Dedifferentiated amniotic fluid mesenchymal stem cell (primary cell): ENCODE measurements at regions not wholly inside any gene's neighbourhood (a gene's known extent, or its start where the extent isn't known, plus 50 kb on each side); places are given as distances from the start of the nearest gene placed in this dataset.
"Not testable (repeated sequence)": the region's sequence is repeated elsewhere in the genome, so short reads cannot be mapped to it uniquely, and the experiment has no call there.

Experiments
- DNase-seq: peaks from one replicate; pipeline ENCODE4 v3.0.0-alpha.2; 2016; ENCODE audit errors: extremely low spot score

DNA sequence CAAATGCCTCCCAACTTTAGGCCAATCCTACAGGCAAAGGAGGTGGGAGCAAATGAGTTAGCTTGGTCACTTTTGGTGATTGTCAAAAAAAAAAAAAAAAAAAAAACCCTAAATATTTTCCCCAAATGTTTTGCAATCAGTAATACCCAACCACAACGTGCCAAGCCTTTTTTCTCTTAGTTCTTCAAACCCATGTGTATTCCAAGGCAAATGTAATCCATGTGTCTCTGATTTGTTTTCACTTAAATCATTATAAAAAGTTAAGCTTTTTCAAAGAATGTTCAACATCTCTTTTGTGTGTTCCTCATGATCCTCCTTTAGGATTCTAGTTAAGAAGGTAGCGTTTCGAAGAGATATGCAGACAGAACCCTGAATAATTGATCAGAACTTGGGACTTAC is 328.4 kb downstream of the PAPSS1 start:
- DNase-seq: peak; percentile 45

DNA sequence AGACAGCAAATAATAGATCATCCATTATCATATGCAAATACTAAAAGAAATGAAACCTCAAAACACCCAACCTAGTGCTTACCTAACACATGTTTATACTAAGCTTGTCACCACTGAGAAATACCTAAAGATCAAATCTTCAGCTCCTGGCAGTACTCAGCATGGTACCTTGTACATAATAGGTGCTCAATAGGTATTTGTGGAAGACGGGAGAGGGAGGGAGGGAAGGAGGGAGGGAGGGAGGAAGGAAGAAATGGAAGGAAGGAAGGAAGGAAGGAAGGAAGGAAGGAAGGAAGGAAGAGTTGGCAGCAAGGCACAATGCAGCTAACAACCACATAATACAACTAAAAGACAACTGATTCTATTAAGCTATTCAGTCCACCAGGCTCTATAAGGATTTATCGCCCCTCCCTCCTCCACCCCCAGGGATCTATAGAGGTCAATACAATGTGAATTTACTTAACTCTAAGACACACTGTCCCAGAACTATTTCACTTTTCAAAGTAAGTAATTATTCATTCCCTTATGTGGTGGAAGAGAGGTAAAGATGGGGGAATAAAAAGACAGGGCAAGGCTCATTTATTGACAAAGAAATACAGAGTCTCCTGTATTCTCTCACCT is 328.9 kb downstream of the PAPSS1 start:
- no peak for DNase-seq

DNA sequence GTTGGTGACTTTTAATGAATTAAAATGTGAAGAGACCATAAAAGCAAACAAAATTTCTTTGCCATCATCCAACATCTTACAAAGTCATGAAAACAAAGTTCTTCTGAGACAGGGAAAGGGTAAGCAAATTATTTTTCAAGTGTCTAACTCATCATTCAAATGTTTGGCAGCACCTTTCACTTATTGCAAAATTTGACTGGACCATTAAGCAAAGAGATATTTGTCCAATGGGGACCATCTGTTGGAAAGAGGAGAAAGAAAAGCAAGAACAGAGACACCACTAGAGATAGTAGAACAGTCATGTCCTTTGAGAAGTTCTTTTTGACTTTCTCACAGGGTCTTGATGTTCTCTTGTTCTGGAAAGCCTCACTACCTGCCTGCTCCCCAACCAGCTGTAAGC is 330.1 kb downstream of the PAPSS1 start:
- no peak for DNase-seq

DNA sequence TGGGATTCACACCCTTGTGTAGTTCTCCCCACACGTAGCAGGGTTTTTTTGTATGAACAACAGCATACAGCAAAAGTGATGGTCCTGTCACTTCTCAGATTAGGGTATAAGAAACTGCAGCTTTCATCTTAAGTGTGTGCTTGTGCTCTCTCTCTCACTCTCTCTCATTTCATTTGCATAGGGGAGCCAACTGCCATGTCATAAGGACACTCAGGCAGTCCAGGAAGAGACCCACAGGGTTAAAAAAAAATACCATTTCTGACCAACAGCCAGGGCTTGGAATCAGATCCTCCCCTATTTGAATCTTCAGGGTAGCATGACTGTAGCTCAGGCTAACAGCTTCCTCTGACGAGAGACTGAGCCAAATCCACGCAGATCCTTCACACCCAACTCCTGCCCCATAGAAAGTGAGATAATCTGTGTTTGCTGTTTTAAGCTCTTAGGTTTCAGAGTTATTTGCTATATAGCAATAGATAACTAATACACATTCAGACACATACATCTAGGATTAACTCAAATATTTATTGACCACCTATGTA is 331.2 kb downstream of the PAPSS1 start:
- no peak for DNase-seq

DNA sequence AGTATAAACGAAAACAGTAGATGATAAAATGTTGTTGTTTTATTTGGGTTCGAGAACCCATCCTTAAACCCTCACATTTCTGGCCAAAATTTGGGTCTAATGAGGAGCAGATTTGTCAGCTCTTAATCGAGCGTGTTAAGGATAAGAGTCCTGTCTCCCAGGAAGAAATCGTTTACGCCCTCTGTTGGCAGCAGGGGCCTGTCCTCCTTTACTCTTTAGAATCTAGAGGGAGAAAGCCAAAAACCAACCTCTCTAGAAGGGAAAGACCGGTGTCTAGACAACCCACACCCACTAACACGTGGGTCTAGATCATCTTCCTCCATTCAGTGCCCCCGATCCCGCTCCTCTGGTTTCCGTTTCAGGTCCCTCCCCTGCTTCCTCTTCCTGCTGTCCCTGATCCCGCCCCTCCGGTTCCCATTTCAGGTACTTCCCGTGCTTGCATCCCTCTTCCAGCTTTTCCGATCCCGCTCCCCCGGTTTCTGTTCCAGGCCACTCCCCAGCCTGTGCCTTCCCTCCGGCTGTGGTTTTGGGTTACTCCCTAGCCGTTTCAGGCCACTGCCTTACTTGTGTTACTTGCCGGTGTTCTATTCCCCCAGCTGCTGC is 339.1 kb downstream of the PAPSS1 start:
- DNase-seq: no peak

DNA sequence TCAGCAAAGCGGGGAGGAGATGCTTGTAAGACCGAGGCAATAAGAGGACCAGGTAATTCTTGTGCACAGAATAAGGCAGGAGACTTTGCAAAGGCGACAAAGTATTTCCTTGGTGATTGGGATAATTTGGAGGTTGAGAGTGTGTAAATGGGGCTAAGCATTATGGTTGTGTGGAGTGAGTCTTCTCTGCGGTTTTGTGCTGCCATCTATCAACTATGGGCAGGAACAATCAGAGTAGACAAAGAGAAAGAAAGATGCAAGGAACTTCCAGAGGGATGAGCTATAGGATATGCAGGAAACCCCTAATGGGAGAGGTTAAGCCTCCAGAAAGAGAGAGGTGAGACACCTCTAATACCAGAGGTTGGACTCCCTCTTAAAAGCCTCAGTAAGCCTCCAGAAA is 339.8 kb downstream of the PAPSS1 start:
- DNase-seq: no peak

DNA sequence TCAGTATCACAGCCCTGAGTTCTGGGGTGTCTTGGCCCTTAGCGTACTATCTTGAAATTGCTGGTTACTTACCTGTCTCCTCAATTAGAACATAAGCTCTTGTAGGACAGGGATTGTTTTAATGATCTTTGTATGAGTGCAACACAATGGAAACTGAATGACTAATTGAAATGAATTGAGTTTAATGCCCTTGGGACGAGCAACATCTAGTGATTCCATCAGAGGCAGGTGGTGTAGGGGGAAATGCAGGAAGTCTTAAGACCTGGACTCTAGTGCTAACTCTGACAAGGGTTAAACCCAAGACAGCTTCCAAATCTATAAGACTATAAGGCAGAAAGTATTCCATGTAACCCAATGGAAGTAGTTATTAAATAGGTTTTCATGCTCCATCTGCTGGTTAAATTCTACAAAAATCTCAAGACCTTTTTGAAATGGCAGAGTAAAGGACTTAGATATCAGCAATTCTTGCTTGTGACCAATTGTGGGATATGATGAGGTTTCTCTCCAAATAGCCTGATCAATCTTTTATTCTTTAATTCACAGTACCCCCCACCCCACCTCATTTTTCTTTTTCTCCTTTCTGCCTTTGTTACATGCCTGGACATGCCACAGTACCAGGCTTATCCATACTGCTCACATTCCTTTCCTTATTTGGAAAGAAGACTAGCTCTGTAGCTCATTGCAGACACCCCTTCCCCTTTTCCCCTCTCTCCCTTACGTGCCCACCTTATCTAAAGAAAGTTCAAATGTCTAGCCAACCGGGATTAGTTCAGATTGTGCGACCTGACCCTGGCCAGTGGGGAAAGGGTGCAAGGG is 340.8 kb downstream of the PAPSS1 start:
- DNase-seq: peak; percentile 60

DNA sequence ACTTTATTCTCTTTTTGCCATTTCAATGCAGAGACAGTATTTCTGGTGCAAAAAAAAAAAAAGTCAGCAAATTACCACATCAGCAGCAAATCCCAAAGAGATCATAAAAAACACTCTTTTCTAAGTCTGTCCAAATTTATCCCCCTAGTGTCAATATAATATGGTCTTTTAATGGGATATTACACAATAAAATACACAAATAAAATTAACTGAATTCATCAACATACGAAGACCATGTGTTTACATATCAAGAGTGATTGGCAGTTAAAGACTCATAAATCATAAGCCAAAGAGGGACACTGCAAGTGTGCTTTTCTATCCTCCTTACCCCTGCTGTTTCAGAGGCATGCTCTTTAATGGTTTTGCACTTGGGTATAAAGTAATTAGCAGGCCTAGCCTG is 340.2 kb upstream of the DKK2 start:
- DNase-seq: no peak

DNA sequence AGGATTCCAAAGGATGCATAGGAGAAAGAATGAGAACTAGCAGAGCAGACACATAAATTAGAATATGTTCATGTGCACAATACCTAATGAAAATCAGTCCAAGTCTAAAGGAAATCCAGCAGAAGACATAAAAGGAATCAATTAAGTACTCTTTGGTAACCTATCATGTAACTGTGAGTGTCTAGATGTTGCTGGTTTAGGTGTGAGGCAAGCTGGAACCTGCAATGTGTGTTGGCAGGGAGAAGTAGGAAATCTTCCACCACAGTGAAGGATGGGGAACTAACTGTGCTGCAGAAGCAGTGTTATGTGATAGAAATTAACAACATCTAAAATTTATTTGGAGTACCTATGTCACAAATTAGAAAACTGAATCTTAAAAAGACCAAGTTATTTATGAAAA is 330.8 kb upstream of the DKK2 start:
- DNase-seq: no peak

DNA sequence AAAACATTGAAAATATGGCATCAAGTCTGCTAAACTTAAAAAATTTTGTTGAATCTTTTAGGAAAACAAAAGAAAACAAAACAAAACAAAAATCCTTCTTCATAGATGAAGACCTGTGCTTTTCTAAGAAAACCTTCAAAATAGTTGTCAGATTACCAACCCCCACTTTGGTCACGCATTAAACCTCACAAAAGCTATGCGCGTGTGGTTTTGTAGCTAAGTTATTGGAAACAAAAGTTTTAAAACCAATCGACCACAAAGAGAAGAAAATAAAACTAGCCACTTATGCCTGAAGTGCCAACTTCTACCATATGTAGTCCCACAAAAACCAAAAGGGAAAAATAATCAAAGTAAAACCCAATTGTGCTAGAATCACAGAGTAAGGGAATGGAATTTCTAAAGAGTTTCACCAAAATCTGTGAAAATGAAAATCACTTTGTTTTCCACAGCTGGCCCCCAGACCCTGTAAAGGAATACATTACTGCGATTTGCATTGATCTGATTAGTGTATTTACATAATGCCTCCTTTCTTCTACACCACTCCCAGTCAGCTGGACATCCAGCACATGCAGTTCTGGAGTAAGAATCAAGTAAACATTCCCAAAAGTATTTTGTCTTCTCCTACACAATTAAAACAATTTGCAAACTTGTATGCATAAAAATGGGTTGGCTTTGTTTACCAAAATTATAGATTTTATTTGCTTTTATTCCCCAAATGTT is 330.1 kb upstream of the DKK2 start:
- DNase-seq: no peak

DNA sequence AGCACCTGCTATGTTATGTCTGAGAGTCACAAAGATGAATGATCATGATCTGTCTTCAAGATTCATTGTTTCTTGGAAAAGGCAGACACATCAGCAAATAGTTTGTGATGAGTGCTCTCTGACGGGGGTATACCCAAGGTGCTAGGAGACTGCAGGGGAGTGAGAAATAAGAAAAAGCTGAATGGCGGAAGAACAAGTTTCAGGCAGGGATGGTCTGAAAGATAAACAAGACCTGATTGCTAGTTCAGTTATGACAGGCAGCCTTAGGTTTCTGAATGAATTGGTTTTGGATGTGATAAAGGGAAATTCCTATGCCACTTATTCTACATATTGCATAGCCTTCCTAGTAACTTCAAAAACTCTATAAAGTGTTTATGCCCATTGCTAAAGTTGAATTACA is 327.0 kb upstream of the DKK2 start:
- DNase-seq: no peak

DNA sequence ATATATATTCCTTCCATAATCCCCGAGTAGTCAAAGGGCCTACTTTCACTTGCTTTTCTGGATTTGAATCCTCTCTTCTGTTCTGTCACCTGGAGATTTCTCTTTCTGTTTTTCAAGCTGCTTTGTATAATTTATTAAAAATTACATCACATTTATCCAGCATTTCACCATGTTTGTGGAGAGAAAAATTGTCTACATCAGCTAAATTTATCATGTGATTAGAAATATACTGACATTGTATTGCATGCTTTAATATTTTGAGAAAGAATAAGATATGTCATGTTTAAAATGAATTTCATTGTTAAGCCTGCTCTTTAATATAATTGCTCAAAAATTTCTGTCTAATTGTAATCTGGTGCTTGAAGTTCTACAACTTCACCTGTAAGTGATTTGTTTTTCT is 323.1 kb upstream of the DKK2 start:
- no peak for DNase-seq

DNA sequence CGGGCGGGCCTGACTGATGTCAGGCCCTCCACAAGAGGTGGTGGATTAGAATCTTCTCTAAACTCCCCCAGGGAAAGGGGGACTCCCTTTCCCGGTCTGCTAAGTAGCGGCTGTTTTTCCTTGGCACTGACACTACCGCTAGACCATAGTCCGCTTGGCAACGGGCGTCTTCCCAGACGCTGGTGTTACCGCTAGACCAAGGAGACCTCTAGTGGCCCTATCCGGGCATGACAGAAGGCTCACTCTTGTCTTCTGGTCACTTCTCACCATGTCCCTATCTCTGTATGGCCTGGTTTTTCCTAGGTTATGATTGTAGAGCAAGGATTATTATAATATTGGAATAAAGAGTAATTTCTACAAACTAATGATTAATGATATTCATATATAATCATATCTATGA is 318.2 kb upstream of the DKK2 start:
- not testable (repeated sequence) for DNase-seq

DNA sequence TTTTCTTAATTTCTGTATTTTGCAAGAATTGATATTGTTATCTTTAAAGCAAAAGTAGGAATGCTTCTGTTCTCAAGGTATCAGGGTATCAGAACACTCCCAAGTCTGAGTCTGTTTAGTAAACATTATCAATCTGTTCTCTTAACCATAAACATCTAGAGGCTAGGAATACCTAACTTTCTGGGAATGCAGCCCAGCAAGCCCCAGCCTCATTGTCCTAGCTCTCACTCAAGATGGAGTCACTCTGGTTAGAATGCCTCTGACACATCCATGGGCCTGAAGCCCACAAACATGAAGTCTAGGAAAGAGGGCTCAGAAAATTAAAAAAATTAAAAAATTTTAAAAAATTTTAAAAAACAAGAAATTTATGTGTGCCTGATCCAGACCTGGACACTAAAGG is 315.1 kb upstream of the DKK2 start:
- no peak for DNase-seq

DNA sequence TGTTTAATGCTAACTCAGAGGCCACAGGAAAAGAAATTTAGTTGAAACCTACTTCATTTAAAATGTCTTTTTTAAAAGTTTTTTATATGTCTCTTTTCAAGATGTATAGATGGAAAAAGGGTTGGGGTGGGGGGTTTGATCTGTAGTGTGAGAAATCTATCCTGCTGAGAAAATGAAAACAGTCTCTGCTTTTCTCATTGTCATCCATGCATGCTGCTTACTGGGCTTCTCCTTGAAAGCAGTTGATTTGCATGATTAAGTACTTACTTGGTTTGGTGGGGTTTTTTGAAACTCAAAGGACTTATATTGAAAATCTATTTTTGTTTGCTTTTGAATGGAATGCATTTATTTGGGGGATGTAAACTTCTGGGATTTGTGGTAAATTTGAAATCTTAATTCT is 313.6 kb upstream of the DKK2 start:
- DNase-seq: no peak

DNA sequence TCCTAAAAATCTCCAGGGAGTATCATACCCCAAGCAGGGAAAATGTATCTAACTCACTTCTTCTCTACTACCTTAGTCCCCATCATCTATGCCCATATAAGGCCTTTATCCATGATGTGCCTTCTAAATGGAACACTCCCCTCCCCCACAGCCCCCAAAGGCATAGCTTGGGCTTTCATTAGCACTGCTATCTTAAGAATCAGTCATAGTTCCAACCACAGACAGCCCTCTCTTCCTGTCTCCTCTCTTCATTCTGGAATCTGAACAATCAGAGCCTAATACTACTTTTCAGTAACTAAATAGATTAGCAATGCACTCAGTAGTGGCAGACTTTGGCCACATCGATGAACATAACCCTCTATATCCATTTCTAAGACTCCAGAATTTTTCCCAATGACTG is 313.2 kb upstream of the DKK2 start:
- no peak for DNase-seq

DNA sequence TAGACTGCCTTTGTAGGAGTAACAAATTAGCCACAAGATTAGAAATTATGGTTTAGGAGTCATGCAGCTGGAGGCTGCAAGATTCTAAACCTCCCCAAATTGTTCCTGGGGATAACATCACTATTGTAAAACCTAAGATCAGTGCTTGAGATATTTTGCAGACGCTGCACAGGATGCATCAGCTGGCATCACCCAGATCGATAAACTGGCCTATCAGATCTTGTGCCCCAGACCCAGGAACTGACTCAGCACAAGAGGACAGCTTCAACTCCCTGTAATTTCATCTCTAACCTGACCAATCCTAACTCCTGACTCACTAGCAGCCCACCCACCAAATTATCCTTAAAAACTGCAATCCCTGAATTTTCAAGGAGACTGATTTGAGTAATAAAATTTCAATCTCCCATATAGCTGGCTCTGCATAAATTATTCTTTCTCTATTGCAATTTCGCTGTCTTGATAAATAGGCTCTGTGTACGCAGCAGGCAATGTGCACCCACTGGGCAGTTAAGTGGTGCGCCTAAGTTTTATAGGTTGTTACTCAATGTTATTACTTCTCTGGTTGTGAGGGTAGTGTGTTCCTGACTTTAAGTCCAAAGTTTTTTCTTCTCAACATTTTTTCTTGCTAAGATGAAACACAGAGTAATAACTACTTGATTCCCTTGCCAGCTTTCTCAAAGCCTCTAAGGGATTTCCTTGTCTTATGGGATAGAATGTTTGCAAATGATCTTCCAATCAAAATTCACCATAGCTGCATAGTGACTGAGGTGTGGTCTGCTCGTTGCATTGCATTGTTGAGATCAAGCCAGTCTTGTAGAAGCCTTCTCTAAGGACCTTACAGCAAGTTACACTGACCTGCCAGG is 312.3 kb upstream of the DKK2 start:
- no peak for DNase-seq

DNA sequence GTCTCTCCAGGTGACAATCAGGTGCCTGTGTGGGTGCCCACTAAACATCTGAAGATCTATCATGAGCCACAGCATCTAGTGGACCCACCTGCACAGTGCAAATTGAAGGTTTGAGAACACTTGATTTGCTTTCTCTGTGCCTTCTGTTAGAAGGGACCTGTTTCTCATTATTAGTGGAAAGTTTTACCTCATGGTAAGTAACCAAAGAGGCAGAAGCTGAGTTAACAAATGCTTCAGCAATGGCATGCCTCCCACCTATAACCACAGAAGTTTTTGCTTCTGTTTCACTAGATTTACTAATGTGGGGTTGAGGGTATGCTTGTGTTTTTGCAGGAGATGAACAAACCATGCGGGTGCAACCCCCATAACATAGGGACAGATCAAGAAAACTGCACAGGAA is 297.4 kb upstream of the DKK2 start:
- DNase-seq: no peak

DNA sequence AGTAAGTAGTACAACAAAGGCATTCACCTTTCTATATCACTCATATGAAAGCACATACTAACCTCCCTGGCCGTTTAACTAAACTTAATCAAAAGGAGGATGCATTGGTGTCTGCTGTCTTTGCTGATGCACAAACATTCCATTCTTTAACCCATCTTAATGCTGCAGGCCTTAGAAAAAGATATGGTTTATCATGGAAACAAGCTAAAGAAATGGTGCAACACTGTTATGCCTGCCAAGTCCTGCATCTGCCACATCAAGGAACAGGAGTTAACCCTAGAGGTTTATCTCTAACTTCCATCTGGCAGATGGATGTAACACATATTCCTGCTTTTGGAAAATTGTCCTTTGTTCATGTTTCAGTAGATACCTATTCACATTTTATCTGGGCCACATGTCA is 296.5 kb upstream of the DKK2 start:
- not testable (repeated sequence) for DNase-seq

DNA sequence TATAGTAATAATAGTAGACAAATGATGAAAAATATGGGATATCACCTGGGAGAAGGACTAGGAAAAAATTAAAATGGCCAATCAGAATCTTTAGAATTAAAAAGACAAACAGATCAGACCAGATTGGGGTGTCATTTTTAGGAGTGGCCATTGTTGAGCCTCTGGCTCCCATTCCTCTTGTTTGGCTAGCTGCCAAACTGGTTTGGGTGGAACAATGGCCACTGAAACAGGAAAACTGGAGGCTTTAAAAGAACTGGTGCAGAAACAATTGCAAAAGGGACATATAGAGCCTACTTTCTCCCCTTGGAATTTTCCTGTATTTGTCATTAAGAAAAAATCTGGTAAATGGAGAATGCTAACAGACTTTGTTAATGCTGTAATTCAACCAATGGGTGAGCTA is 294.8 kb upstream of the DKK2 start:
- DNase-seq: no peak

DNA sequence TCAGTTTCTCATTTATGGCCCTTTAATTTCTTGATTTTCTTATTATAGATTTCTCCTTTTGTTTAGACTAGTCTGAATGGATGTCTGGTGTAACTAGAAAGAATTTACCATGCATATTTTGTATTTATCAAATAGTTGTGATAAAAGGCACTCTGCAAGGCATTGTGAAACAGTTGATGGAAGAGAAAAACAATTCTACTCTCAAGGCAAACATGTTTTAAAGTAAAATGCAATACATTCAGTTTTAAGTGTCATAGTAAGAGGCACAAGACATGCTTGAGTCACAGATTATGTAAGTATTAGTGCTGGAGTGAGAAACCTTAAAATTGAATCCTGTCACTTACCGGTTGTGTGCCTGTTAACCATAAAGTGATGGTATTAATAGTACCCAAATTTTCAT is 283.3 kb upstream of the DKK2 start:
- no peak for DNase-seq
